Osteocyte (in vitro differentiated cells): ENCODE measurements at regions not wholly inside any gene's neighbourhood (a gene's known extent, or its start where the extent isn't known, plus 50 kb on each side); places are given as distances from the start of the nearest gene placed in this dataset.

Source experiments
- DNase-seq: peaks from one replicate; pipeline ENCODE4 v3.0.0; 2021; ENCODE audit warnings: mixed read lengths; ENCODE audit not compliant: unreplicated experiment; ENCODE audit errors: extremely low spot score
- H3K27ac Mint-ChIP-seq: one replicate; pipeline ENCODE4 v1.8.0; 2021; ENCODE audit warnings: mild to moderate bottlenecking, mixed read lengths; ENCODE audit not compliant: unreplicated experiment
- H3K27me3 Mint-ChIP-seq: one replicate; pipeline ENCODE4 v1.8.0; 2021; ENCODE audit warnings: mixed read lengths; ENCODE audit not compliant: unreplicated experiment
- H3K36me3 Mint-ChIP-seq: one replicate; pipeline ENCODE4 v1.8.0; 2021; ENCODE audit warnings: mixed read lengths; ENCODE audit not compliant: unreplicated experiment
- H3K4me1 Mint-ChIP-seq: one replicate; pipeline ENCODE4 v1.8.0; 2021; ENCODE audit warnings: mixed read lengths; ENCODE audit not compliant: unreplicated experiment
- H3K4me3 Mint-ChIP-seq: one replicate; pipeline ENCODE4 v1.8.0; 2021; ENCODE audit warnings: mild to moderate bottlenecking, moderate library complexity, mixed read lengths; ENCODE audit not compliant: unreplicated experiment
- H3K9me3 Mint-ChIP-seq: one replicate; pipeline ENCODE4 v1.8.0; 2021; ENCODE audit warnings: mixed read lengths; ENCODE audit not compliant: unreplicated experiment
- CTCF ChIP-seq: fragments of 200-600 bp; sonication (generic); IDR thresholded peaks from 2 replicates; pipeline ENCODE4 v1.5.0; 2021; ENCODE audit warnings: antibody characterized with exemption, mild to moderate bottlenecking, moderate library complexity

- Mint-ChIP-seq H3K9me3 (peaks cover 2% of the 10 kb centered on the region), H3K27me3 (no peaks in the 10 kb centered on the region), H3K36me3 (no peaks in the 10 kb centered on the region), H3K4me3 (no peak overlapping the region), H3K27ac (no peak overlapping the region), H3K4me1 (peaks cover 41% of the 10 kb centered on the region)
- TF ChIP-seq CTCF: no peak
- DNase-seq: no peak
Measured at GRCh38 chr9:75461183-75461582, 372.9 kb downstream of the OSTF1 start.

- Mint-ChIP-seq H3K9me3 (peaks cover 3% of the 10 kb centered on the region), H3K27me3 (no peaks in the 10 kb centered on the region), H3K4me3 (no peak overlapping the region), H3K4me1 (peaks cover 40% of the 10 kb centered on the region), H3K36me3 (no peaks in the 10 kb centered on the region), H3K27ac (no peak overlapping the region)
- no peak for DNase-seq
- no peak for TF ChIP-seq CTCF
Measured at GRCh38 chr9:75462866-75463265, 374.6 kb downstream of the OSTF1 start.

- H3K27me3 Mint-ChIP-seq: no peaks in the 10 kb centered on the region
- DNase-seq: no peak
- no peak for TF ChIP-seq CTCF
- no peak overlapping the region for H3K4me3 Mint-ChIP-seq
- peaks cover 3% of the 10 kb centered on the region for H3K9me3 Mint-ChIP-seq
- H3K4me1 Mint-ChIP-seq: peaks cover 43% of the 10 kb centered on the region
- no peak overlapping the region for H3K27ac Mint-ChIP-seq
- no peaks in the 10 kb centered on the region for H3K36me3 Mint-ChIP-seq
Measured at GRCh38 chr9:75463871-75464270, 375.6 kb downstream of the OSTF1 start.

GRCh38 chr9:75464726-75465125 is 376.4 kb downstream of the OSTF1 start:
- Mint-ChIP-seq H3K4me3 (no peak overlapping the region), H3K4me1 (peaks cover 43% of the 10 kb centered on the region), H3K27me3 (no peaks in the 10 kb centered on the region), H3K27ac (peak overlapping the region; percentile 25), H3K36me3 (no peaks in the 10 kb centered on the region), H3K9me3 (peaks cover 3% of the 10 kb centered on the region)
- DNase-seq: no peak
- no peak for TF ChIP-seq CTCF

GRCh38 chr9:75467142-75467541 is 378.8 kb downstream of the OSTF1 start:
- Mint-ChIP-seq H3K27ac (peak overlapping the region; percentile 63), H3K4me1 (peaks cover 25% of the 10 kb centered on the region), H3K36me3 (no peaks in the 10 kb centered on the region), H3K4me3 (no peak overlapping the region), H3K9me3 (peaks cover 3% of the 10 kb centered on the region), H3K27me3 (peaks cover 8% of the 10 kb centered on the region)
- TF ChIP-seq CTCF: no peak
- DNase-seq: no peak
